Body of pancreas (tissue), 4 donors: ENCODE measurements at regions not wholly inside any gene's neighbourhood (a gene's known extent, or its start where the extent isn't known, plus 50 kb on each side); places are given as distances from the start of the nearest gene placed in this dataset.

ENCODE experiments used
- CTCF ChIP-seq, 7 experiments: fragments of 450-650 bp in 4 of 7; fragments of 200-600 bp in 3 of 7; sonication (generic) in 3 of 7; IDR thresholded peaks; one replicate each; pipeline ENCODE4 v1.5.1; 2016 to 2019; ENCODE audit warnings: antibody characterized with exemption in 7 of 7
- POLR2A ChIP-seq, 3 donors: fragments of 450-650 bp; IDR thresholded peaks; one replicate each; pipeline ENCODE4 v1.6.1; 2016; ENCODE audit warnings: antibody characterized with exemption in 3 of 3, mild to moderate bottlenecking in 2 of 3

DNA sequence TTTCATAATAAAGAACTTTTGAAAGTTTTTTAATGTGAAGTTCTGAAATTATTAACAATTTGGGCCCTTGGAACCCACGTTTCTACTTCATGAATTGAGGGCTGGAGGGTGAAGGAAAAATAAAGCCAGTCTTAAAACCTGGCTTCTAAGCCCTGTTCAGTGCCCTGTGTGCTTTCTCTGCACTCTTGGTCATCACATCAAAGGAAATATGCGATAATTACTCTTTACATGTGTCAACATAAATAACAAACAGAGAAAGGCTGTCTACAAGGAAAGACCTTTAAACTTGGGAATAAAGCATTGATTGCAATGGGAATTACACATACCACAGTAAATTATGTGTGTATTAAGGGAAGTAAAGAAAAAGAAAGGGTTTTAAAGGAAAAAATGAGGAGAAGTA is 150.7 kb upstream of the KLF7 start:
- TF ChIP-seq CTCF (IDR thresholded peaks at IDR 0.05) (no peak), POLR2A (IDR thresholded peaks at IDR 0.05) (no peak)
